ENCODE measurements at regions not wholly inside any gene's neighbourhood (a gene's known extent, or its start where the extent isn't known, plus 50 kb on each side); places are given as distances from the start of the nearest gene placed in this dataset.

DNA sequence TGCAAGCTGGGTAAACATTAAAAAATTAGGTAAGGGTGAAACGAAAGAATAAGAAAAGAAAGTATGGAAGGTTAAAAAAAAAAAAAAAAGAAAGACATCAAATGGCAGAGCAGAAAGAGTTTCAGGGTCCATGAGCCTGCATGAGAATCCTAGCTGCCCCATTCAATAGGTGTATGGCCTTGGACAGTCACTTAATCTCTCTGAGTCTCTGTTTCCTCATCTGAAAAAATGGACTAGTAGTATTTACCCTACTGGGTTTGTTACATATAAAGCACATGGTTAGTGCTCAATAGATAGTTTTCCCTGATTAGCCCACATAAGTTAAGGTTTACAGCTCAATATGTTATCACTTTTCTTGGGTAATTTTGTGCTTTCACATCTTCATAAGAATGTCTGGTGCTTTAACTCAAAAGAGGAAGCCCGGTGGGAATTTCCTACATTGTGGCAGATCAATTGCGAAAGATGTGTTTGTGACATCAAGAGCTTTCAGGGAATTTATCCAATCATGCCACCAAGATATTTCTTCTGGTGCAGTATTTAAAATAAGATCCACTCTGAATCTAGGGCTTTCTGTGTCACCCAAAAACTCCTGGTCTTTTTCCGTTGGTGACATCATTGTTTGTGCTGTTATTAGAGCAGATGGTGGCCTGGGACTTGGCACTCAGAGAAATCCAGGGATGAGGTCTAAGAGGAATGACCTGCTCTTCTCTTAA, 57.2 kb upstream of the UBE2E1 start:
- Histone ChIP-seq H3K4me3 (ENCODE audit: low read depth, low read length) (no peak overlapping the region), H2AFZ (no peak overlapping the region), H3K9ac (no peak overlapping the region), H3K9me3 (ENCODE audit: control insufficient read depth, low read length) (no peaks in the 10 kb centered on the region), H3K4me1 (no peaks in the 10 kb centered on the region), H3K27ac (no peak overlapping the region), H3K79me2 (no peaks in the 10 kb centered on the region), H3K27me3 (ENCODE audit: control insufficient read depth, insufficient read depth, low read length) (no peaks in the 10 kb centered on the region), H3K36me3 (ENCODE audit: control insufficient read depth, insufficient read depth, low read length) (no peaks in the 10 kb centered on the region), H3K4me2 (ENCODE audit: low read length) (no peak overlapping the region)
- no peak for TF ChIP-seq CTCF (IDR thresholded peaks at IDR 0.05)

DNA sequence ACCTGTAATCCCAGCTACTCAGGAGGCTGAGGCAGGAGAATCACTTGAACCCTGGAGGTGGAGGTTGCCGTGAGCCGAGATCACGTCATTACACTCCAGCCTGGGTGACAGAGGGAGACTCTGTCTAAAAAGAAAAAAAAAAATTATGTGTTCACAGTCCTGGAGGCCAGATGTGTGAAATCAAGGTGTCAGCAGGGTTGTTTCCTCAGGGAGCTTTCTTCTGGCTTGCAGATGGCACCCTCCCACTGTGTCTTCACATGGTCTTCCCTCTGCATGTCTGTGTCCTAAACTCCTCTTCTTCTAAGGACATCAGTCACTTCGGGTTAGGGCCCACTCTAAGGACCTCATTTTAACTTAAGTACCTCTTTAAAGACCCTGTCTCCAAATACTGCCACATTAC, 56.1 kb upstream of the UBE2E1 start:
- no peak for TF ChIP-seq CTCF (IDR thresholded peaks at IDR 0.05)
- Histone ChIP-seq H3K27me3 (ENCODE audit: control insufficient read depth, insufficient read depth, low read length) (no peaks in the 10 kb centered on the region), H3K4me3 (ENCODE audit: low read depth, low read length) (no peak overlapping the region), H2AFZ (no peak overlapping the region), H3K4me1 (no peaks in the 10 kb centered on the region), H3K9ac (no peak overlapping the region), H3K27ac (no peak overlapping the region), H3K36me3 (ENCODE audit: control insufficient read depth, insufficient read depth, low read length) (no peaks in the 10 kb centered on the region), H3K79me2 (no peaks in the 10 kb centered on the region), H3K9me3 (ENCODE audit: control insufficient read depth, low read length) (no peaks in the 10 kb centered on the region), H3K4me2 (ENCODE audit: low read length) (no peak overlapping the region)

DNA sequence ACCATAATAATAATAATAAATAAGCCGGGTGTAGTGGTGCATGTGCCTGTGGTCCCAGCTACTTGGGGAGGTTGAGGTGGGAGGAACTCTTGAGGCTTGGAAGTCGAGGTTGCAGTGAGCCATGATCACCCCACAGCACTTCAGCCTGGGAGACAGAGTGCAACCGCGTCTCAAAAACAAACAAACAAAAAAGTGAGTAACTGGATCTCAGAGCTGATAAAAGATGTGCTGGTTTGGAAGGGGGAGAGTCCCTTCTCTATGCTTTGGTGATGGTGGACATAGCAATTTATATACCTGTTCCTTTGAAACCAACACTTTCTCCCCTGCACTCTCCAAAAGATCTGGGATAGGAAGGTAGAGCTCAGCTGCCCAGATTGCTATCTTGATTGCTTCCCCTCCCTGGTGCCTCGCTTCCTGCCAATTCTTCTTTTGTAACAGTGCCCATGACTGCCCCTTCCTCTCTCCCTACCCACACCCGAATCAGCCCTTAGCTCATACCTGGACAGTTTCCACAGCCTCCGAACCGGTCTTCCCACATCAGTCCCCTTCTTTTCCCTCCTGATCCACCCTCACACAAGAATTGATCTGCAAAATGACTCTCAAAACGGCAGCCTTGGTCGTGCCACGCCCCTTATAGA, 55.1 kb upstream of the UBE2E1 start:
- Histone ChIP-seq H3K36me3 (ENCODE audit: control insufficient read depth, insufficient read depth, low read length) (no peaks in the 10 kb centered on the region), H3K9me3 (ENCODE audit: control insufficient read depth, low read length) (no peaks in the 10 kb centered on the region), H3K27me3 (ENCODE audit: control insufficient read depth, insufficient read depth, low read length) (no peaks in the 10 kb centered on the region), H3K27ac (no peak overlapping the region), H3K9ac (no peak overlapping the region), H3K79me2 (no peaks in the 10 kb centered on the region), H3K4me2 (ENCODE audit: low read length) (no peak overlapping the region), H3K4me1 (no peaks in the 10 kb centered on the region), H3K4me3 (ENCODE audit: low read depth, low read length) (no peak overlapping the region), H2AFZ (peak overlapping the region; percentile 7)
- TF ChIP-seq CTCF (IDR thresholded peaks at IDR 0.05) = no peak

DNA sequence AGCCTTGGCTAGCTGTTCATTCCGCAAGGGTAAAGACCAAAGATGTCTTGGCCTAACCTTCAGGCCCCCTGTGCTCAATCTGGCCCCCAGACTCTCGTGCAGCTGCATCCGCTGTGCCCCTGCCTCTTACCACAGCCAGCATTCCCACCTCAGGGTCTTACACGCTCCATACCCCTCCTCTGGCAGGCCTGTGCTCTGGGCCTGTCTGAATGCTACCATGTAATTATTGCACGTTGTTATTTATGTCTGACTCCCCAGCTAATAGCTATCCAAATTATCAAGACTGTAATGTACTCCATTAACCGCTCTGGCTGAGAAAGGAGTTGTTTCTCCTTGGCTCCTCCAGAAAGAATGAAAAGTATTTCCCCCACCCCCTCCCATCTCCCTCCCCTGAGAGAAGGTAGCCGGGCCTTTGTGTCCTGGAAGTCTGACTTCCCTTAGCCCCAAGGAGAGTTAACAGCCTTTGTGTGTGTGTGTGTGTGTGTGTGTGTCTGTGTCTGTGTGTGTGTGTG, 54.5 kb upstream of the UBE2E1 start:
- peak overlapping the region; percentile 7 for H2AFZ ChIP-seq
- H3K4me2 ChIP-seq (ENCODE audit: low read length) = no peak overlapping the region
- no peak overlapping the region for H3K4me3 ChIP-seq (ENCODE audit: low read depth, low read length)
- TF ChIP-seq CTCF (IDR thresholded peaks at IDR 0.05) = no peak
- no peaks in the 10 kb centered on the region for H3K36me3 ChIP-seq (ENCODE audit: control insufficient read depth, insufficient read depth, low read length)
- no peak overlapping the region for H3K27ac ChIP-seq
- no peak overlapping the region for H3K9ac ChIP-seq
- H3K9me3 ChIP-seq (ENCODE audit: control insufficient read depth, low read length) = no peaks in the 10 kb centered on the region
- no peaks in the 10 kb centered on the region for H3K27me3 ChIP-seq (ENCODE audit: control insufficient read depth, insufficient read depth, low read length)
- no peaks in the 10 kb centered on the region for H3K79me2 ChIP-seq
- no peaks in the 10 kb centered on the region for H3K4me1 ChIP-seq
